ENCODE measurements at regions not wholly inside any gene's neighbourhood (a gene's known extent, or its start where the extent isn't known, plus 50 kb on each side); places are given as distances from the start of the nearest gene placed in this dataset.

GRCh38 chr15:31271711-31272557, 54.7 kb upstream of the KLF13 start:
- H3K4me3 ChIP-seq (ENCODE audit: low read length): no peak overlapping the region
- TF ChIP-seq CTCF (conservative IDR thresholded peaks at IDR 0.05; ENCODE audit: low read length): no peak
- DNase-seq (ENCODE audit: low read depth): no peak

- no peak for TF ChIP-seq CTCF (conservative IDR thresholded peaks at IDR 0.05; ENCODE audit: low read length)
- DNase-seq (ENCODE audit: low read depth): no peak
- H3K4me3 ChIP-seq (ENCODE audit: low read length): no peak overlapping the region
These were observed 53.9 kb upstream of the KLF13 start for GRCh38 chr15:31272558-31273257.

- no peak for DNase-seq (ENCODE audit: low read depth)
- no peak for TF ChIP-seq CTCF (conservative IDR thresholded peaks at IDR 0.05; ENCODE audit: low read length)
- H3K4me3 ChIP-seq (ENCODE audit: low read length): no peak overlapping the region
These were observed 53.2 kb upstream of the KLF13 start for GRCh38 chr15:31273258-31273941.

DNA sequence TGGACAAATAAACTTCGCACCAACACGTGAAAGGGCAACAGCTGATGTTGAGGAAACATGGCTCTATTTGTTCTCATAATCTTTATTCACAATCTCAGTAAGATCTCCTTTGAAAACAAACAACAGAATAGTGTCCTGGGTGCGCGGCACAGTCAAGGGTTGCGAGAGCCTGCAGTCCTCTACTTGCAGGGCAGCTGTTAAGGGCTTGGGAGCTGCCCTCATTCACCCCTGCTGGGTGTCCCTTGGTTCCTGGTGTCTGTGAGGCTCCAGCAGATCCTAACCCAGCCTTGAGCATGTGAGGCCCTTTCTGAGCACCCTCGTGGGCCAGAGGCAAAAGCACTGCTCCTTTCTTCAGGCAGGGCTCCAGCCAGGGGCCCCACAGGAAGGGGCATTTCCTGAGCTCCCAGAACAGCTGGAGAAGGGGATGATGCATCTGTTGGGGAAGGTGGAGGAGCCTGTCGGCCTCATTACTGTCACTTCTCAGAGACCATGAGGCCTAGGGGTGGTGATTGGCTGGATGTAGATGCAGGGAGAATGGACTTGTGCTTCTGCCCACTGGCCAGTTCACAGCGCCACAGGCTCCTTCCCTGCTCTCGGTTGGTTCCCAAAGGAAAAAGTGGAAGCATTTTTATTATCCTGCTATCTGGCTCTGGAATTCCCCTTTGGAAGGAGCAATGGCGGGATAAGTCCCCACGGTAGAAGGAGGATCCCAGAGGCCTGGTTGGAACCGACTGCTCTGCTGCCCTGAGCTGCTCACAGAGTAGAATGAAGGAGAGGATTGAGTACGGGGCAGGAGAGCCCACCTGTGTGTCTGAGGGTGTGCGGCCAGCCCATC, 51.9 kb upstream of the KLF13 start:
- no peak overlapping the region for H3K4me3 ChIP-seq (ENCODE audit: low read length)
- DNase-seq (ENCODE audit: low read depth): no peak
- TF ChIP-seq CTCF (conservative IDR thresholded peaks at IDR 0.05; ENCODE audit: low read length): no peak

DNA sequence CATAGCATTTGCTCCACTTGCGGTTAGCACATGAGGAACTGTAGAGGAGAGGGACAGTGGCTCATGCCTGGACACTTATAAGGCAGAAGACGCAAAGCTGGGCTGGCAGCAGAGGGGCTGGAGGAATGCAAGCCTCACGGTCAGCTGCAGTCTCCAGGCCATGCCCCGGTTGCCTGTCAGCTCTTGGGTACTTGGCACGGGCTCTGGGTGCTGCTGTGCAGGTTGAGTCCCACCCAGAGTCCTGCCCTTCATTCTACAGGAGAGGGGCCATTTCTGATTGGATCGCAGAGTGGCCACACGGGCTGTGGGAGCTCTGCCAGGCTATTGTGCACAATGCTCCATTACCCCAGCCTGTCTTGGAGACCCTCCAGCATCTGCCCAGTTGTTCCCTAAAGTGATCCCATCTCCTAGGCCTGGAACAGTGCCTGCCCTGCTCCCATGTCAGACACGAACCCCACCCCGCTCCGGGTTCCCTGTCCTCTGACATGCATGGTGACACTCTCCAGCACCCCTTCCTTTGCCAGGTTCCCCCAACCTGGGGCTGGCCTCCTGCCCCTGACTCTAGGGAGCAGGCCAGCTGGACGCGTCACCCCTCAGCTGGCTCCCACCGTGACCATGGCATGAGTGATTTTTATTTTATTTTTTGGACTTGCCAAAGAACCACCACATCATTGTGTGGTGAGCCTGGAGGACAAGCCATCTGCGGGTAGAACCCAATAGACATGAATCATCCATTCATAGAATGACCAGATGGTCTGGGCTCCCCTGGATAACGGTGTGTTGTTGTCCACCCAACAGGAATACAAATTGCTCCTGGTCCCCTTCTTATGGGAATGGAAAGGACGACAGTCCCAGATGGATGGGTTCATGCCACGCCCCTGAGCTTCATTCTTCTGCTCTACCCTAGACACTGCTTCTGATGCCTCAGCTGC, 51.0 kb upstream of the KLF13 start:
- TF ChIP-seq CTCF (conservative IDR thresholded peaks at IDR 0.05; ENCODE audit: low read length): no peak
- H3K4me3 ChIP-seq (ENCODE audit: low read length): no peak overlapping the region
- DNase-seq (ENCODE audit: low read depth): no peak

Measured in AG10803 (cell line).